ENCODE measurements at regions not wholly inside any gene's neighbourhood (a gene's known extent, or its start where the extent isn't known, plus 50 kb on each side); places are given as distances from the start of the nearest gene placed in this dataset.

GRCh38 chr10:6713716-6714115 is 133.6 kb upstream of the PRKCQ start:
- ChIA-PET CTCF (ENCODE audit: low intra/inter-chr PET ratio) (no interaction called here), POLR2A (no interaction called here)
- Histone ChIP-seq H3K4me3 (no peak overlapping the region), H3K4me2 (ENCODE audit: insufficient read depth, low read length) (no peak overlapping the region), H2AFZ (ENCODE audit: low read depth, low read length) (no peak overlapping the region), H3K27ac (ENCODE audit: extremely low read depth, low read depth, low read length) (no peak overlapping the region), H3K9me3 (replicated peaks; ENCODE audit: control insufficient read depth, insufficient read depth, low read depth, low read length) (no peaks in the 10 kb centered on the region), H3K79me2 (ENCODE audit: control insufficient read depth, insufficient read depth, low read length) (no peaks in the 10 kb centered on the region), H4K20me1 (replicated peaks; ENCODE audit: control insufficient read depth, insufficient read depth, low read length) (no peaks in the 10 kb centered on the region), H3K9ac (ENCODE audit: insufficient read depth in 1 of 2, low read depth in 2 of 2, low read length in 2 of 2) (no peak overlapping the region), H3K36me3 (ENCODE audit: control insufficient read depth, insufficient read depth, low read length) (no peaks in the 10 kb centered on the region), H3K4me1 (replicated peaks in 1 of 2; ENCODE audit: control insufficient read depth in 2 of 2, insufficient read depth in 2 of 2, low read length in 2 of 2) (no peaks in the 10 kb centered on the region), H3K27me3 (ENCODE audit: control insufficient read depth in 2 of 2, insufficient read depth in 2 of 2, low read length in 2 of 2) (peaks cover 3 to 11% of the 10 kb centered on the region in 2 experiments; a peak in 3 of 5 replicates), H3K9me1 (ENCODE audit: control insufficient read depth, insufficient read depth, low read length) (no peaks in the 10 kb centered on the region)
- FAIRE-seq (no peak), ATAC-seq (no peak), DNase-seq (ENCODE audit: extremely low read depth in 1 of 4, low spot score in 3 of 4) (no peak)
- TF ChIP-seq ZNF280A (IDR thresholded peaks at IDR 0.05; ENCODE audit: low read depth, partially characterized antibody): no peak
- TF ChIP-seq, protein P1, sequence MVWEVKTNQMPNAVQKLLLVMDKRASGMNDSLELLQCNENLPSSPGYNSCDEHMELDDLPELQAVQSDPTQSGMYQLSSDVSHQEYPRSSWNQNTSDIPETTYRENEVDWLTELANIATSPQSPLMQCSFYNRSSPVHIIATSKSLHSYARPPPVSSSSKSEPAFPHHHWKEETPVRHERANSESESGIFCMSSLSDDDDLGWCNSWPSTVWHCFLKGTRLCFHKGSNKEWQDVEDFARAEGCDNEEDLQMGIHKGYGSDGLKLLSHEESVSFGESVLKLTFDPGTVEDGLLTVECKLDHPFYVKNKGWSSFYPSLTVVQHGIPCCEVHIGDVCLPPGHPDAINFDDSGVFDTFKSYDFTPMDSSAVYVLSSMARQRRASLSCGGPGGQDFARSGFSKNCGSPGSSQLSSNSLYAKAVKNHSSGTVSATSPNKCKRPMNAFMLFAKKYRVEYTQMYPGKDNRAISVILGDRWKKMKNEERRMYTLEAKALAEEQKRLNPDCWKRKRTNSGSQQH (CRISPR knock-in tag; IDR thresholded peaks at IDR 0.05): no peak
- TF ChIP-seq EHMT2 (IDR thresholded peaks at IDR 0.05): peak; percentile 63; the same call in 1 of the 2 replicates
- TF ChIP-seq REST (IDR thresholded peaks at IDR 0.05; ENCODE audit: borderline replicate concordance): peak; percentile 84
- no peak for TF ChIP-seq REST (CRISPR knock-in tag; IDR thresholded peaks at IDR 0.05; ENCODE audit: low read depth)
- TF ChIP-seq, protein P2, sequence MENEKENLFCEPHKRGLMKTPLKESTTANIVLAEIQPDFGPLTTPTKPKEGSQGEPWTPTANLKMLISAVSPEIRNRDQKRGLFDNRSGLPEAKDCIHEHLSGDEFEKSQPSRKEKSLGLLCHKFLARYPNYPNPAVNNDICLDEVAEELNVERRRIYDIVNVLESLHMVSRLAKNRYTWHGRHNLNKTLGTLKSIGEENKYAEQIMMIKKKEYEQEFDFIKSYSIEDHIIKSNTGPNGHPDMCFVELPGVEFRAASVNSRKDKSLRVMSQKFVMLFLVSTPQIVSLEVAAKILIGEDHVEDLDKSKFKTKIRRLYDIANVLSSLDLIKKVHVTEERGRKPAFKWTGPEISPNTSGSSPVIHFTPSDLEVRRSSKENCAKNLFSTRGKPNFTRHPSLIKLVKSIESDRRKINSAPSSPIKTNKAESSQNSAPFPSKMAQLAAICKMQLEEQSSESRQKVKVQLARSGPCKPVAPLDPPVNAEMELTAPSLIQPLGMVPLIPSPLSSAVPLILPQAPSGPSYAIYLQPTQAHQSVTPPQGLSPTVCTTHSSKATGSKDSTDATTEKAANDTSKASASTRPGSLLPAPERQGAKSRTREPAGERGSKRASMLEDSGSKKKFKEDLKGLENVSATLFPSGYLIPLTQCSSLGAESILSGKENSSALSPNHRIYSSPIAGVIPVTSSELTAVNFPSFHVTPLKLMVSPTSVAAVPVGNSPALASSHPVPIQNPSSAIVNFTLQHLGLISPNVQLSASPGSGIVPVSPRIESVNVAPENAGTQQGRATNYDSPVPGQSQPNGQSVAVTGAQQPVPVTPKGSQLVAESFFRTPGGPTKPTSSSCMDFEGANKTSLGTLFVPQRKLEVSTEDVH (IDR thresholded peaks at IDR 0.05; ENCODE audit: low read depth, partially characterized antibody): no peak
- TF ChIP-seq, protein P3, sequence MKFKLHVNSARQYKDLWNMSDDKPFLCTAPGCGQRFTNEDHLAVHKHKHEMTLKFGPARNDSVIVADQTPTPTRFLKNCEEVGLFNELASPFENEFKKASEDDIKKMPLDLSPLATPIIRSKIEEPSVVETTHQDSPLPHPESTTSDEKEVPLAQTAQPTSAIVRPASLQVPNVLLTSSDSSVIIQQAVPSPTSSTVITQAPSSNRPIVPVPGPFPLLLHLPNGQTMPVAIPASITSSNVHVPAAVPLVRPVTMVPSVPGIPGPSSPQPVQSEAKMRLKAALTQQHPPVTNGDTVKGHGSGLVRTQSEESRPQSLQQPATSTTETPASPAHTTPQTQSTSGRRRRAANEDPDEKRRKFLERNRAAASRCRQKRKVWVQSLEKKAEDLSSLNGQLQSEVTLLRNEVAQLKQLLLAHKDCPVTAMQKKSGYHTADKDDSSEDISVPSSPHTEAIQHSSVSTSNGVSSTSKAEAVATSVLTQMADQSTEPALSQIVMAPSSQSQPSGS (CRISPR knock-in tag; IDR thresholded peaks at IDR 0.05): no peak
- no TSS peak for BruUV-seq (replicated peaks)
- in situ Hi-C loops (cut with MboI) (no loop called here), intact Hi-C loops (cut with micrococcal nuclease) (no loop called here)
- 1% methylated on average over 7 of the region's 7 CpGs for WGBS (ENCODE audit: insufficient coverage, low coverage, missing lambda C conversion rate)
